GM19025 (cell line): ENCODE measurements at regions not wholly inside any gene's neighbourhood (a gene's known extent, or its start where the extent isn't known, plus 50 kb on each side); places are given as distances from the start of the nearest gene placed in this dataset.

Experiments used
- ATAC-seq: cut with Tn5 transposase; IDR thresholded peaks from one replicate; pipeline ENCODE4 v1.9.1; 2021; ENCODE audit warnings: mild to moderate bottlenecking, low read depth, moderate library complexity; ENCODE audit not compliant: unreplicated experiment

DNA sequence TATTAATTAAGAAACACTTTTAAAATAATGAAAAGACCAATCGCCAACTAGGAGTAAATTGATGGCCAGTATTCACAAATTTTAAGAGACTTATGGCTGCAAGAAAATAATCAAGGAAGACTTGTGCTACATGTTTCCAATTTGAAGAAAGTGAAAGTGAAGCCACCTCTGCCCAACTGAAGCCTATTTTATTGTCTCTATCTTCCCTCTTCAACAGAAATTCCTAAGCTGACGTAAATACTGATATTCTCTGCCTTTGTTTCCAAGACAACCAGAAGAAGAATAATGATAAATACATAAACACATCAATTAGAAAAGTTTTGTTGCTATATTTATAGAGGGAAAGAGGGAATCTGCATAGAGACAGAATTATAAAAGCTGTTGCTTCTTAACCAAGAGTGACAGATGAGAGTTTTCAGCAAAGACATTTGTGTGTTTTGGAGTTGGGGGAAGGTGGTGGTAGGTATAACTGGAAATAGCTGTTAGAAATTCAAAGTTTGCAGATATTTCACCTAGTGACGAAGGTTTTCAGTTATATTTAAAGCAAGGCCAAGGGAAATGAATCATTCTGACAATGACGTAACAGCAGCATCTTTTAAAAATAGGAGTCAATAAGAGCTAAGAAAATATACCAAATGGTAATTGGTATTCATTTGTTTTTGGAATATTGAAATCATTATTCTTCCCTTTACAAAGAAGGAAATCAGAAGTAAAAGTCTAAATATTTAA lies 576.6 kb upstream of the SORCS1 start:
- ATAC-seq, result no peak

DNA sequence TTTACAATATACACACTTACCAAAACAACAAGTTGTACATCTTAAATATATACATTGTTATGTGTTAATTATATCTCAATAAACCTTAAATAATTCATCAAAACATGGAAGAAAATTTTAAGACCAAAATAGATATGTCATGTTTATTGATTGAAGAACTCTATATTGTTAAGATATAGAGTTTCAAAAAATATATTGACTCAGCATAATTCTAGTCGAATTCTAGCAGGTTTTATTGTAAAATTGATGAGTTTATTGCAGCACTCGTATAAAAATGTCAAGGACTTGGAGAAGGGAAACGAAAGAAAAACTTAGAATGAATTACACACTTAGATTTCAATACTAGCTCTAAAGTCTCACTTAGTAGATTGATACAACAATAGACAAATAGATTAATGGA lies 575.4 kb upstream of the SORCS1 start:
- no peak for ATAC-seq

DNA sequence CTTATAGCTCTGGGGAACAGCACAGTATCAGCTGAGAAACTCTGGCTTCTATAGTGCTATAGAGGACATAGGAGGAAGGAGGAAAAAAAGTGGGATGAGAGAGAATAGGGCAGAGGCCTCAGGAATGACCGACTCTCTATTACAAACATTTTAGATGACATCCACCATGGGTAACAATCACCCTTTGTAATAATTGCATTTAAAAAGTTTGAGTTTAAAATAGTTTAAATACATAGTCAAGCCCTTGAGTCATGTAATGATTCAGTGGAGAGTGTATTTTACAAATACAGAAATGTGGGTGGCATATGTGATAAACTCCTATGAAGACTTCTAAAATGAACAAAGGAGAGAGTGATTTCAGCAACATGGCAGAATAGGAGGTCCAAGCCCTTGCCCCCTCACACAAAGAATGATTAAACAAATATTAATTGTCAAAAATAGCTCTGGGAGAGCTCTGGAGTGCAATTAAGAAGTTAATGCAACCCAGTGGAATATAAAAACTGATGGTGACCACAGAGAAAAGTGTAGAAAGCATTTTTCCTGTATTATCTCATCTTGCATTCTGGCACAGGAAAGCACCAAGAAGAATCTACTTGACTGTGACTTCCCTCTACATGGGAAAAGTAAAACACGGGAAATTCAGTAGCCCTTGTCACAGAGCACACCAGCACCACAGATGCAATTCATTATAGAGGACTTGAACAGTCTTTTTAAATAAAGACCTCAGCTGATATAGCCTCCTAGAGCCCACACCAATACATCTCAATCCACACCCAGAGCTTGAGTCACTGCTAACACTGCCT lies 569.0 kb upstream of the SORCS1 start:
- no peak for ATAC-seq

DNA sequence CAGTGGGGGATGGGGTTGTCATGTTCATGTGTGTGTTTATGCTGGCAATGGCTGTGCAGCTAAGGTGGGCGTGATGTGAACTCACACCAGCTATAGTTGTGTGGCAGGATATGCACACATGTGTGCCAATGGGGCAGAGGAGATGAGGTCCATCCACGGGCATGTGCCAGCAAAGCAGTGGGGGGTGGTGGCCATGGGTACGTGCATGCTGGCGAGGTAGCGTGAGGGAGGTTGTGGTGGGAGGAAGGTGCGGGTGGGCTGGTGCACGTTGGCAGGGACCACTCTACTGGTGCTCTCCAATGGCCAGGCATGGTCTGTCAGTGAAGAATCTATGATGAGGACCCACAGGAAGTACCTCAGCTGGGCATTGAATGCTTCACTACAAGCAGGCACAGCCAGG lies 567.5 kb upstream of the SORCS1 start:
- ATAC-seq, result no peak

DNA sequence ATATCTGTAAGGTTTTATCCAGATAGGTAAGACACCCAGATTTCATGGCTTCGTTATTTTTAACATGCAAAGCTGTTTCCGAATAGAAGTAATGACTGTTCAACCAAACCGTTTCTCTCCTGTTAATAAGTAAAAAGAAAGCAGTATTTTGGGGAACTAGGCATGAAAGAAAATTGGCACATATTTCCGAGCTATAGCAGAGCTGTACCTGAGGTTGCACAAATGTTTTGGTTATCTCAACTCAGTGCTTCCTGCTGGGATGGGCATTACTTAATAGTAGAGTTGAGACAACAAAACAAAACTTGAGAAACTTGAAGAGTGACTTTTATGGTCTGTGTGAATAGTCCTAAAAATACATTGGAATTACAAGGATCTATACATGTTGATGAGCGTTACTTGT lies 564.3 kb upstream of the SORCS1 start:
- no peak for ATAC-seq

DNA sequence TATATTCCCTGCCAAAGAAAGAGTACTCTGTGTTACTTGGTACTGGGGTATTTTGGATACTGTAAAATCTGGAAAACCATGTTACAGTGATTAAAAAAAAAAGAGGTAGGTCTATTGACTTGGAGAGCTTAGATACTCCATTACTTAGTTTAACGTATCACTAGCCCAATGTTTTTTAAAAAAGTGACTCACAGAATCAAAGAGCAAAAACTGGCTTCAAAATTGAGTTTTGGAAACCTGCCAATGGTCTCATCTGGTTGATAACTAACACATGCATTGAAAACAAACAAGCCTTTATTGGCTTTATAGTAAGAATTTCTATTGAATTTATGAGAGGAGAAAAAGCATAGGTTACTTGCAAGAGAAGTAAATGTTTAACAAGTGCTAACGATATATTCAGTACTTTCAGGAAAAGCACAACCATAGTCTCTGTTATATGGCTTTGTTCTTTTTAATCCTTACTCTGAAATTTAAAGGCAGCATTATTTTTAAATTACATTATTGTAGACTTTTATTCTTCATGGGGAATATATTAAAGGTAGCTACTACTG lies 563.3 kb upstream of the SORCS1 start:
- no peak for ATAC-seq

DNA sequence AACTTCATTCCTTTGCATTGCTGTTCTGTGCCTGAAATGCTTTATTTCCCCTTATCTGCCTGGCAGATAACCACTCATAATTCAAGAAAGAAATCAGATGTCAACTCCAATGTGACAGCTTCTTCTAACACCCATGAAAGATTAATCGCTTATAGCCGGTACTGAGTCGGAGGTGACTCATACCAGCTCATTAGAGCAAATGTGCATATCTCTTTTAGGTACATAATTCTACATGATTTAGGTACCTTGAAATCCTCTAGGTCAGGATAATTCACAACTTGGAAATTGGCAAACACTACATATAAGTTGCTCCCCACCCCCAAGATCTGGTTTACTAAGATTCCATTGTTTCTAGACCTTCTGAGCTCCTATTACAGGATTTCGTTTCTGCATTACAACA lies 554.4 kb upstream of the SORCS1 start:
- no peak for ATAC-seq

DNA sequence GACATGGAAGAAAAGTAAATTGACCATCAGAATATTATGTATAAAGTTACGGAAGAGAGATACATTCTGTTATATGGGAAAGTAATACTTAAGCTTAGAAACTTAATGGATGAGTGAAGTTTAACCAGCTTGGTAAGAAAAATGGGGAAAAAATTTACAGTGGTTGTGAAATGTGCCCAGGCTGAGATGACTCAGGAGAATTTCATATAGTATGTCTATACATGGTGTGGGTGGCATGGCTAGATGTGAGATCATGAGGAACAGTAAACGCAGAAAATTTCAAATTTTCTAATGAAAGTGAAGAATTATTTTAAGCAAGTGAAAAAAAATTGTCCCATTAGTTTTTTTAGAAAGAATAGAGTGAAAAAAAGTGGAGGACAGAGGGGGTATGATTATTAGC lies 552.5 kb upstream of the SORCS1 start:
- ATAC-seq, result no peak

DNA sequence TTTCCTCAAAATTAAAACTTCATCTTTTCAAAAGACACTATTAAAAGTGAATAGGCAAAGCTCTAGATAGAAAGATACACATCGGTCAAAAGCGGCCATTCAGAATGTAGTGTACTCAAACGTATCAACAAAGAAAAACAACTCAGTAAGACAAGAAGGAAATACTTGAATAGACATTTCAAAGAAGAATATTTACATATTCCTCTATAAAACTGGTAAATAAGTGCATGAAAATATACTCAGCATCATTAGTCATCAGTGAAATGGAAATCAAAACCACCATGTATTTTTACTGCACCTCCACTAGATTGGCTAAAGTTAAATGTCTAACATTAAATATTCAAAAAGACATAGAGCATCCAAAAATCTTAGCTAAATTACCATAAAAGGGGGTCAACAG lies 551.1 kb upstream of the SORCS1 start:
- no peak for ATAC-seq

DNA sequence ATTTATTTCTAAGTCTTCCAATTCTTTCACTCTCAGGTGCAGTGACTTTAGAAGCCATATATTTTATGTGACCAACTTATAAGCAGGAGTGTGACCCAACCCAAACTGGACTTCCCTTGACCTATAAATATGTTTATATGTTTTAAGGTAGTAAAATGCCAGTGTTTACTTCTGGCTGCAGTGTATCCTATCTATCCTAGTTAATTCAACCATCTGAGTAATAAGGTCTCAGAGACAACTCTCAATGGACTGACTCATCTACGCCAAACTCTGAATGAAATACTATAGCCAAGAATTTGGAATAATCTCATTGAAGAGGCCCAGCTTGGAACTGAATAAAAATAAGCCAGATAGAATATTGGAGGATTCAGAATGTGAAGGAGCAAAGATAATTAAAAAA lies 544.5 kb upstream of the SORCS1 start:
- no peak for ATAC-seq

DNA sequence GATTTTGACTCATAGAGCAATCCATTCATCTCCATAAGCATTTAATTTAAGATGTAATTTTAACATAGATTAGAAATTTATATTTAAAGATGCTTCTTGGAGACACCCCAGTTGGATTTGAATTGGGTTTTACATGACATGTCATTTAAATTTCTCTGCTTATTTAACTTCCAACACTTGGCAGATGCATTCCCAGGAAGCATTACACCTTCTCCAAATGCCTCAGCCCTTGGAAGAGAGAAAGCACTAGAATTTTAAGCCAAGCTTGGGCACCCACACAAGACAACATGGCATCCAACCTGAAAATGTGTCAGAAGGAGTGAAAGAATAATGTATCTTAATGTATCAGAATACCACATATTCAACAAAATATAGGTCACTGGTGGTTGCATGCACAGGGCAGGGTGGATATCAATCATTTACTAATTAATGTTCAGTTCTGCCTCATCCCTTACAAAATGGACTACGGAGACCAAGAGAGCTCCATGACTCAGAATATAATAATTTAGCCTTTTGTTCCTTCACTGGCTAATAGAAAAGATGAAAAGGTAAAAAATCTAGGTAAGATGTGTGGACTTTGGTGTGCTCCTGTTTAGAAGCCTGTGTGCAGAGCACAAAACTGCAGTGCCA lies 541.7 kb upstream of the SORCS1 start:
- no peak for ATAC-seq

DNA sequence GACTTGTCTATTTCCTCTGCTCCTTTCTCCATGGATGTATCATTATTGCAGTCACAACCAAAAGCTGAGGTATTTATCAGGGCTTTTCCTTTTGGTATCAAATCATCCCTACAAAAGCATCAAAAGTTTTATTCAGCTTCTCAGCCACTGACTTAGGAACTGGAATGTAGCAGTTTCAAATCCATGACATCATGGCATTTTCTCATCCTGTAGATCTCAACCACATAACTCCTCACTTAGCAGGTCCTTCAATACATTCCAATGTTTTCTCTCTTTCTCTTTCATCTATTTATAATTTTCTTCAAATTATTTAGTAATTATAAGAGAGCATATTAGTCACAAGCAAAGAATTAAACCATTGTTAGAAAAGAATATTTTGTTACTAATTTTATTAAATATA lies 537.4 kb upstream of the SORCS1 start:
- ATAC-seq, result no peak

DNA sequence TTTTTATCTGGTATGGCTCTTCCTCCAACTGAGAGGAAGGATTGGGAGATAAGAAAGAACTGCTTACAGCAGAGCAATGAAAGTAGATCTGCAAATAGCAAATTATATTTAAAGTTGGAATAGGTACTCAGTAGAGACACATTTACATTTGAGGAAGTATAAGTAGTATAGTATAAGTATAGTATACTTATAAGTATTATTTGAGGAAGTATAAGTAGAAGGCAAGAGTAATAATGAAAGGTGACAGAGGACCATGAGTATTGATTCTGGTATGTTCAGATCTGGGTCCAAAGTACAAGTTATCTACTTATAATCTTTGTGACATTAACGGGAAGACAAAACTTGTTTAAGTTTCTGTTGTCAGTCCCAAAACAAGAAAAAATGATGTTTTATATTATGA lies 527.6 kb upstream of the SORCS1 start:
- ATAC-seq, result no peak

DNA sequence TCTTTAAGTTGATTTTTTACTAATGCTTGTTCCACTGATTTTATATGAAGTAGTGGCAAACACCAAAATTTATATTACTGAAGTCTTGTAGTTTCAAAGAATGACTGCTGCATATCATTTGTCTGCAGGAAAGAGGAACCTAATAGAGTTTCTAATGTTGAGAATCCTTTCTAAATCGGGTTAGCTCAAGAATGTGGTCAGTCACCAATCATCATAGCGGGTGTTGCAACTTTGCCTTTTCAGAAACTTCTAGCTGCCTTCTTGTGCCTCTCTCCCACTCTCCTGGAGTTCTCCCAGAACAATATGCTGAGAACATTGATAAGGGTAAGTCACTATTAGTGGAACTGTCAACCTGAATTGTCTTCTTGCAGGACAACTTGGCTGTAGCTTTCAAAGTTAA lies 524.8 kb upstream of the SORCS1 start:
- no peak for ATAC-seq

DNA sequence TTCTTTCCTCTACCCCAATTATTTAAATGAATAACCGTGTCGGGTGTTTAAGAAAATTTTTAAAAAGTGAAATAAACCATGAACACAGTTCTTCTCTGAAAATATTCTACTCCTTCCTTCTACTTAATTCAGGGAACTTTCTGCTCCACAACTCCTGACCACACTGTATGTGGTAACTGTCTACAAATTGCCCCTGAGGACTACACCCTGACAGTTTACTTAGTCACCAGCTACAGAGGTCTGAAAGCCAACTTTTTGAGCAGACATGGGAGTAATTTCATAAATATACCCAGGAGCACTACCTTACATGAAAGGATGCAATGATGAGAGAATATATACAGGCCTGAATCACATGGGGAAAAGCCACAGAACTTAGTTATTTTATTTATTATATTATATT lies 523.2 kb upstream of the SORCS1 start:
- ATAC-seq, result no peak

DNA sequence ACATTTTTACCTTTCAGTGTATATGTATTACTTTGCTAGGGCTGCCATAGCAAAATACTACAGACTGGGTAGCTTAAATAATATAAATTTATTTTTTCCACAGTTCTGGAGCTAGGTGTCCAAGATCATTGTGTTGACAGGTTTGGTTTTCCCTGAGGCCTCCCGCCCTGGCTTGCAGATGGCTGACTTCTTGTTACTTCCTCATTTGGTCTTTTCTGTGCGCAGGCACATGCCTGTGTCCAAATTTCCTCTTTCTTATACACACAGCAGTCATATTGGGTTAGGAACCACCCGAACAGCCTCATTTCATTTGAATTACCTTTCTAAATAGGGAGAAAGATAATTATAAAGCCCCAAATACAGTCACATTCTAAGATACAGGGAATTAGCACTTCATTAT lies 521.6 kb upstream of the SORCS1 start:
- ATAC-seq, result no peak

DNA sequence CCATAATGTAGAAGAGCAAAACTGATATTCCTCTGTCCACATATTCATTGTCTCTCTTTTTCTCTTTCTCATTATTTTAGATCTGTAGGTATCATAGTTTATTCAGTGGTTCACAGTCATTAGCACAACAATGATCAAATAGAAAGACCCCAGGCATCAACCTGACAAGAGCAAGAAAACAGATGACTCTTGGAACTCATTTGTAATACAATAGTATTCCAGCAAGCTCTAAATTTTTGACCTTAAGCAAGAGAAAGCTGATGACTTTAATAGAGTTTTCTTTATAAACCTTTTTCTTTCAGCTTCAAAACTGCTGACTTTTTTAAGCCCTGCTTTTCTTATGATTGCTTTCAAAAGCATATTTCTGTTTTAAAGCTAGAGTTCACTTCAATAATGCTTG lies 507.5 kb upstream of the SORCS1 start:
- no peak for ATAC-seq

DNA sequence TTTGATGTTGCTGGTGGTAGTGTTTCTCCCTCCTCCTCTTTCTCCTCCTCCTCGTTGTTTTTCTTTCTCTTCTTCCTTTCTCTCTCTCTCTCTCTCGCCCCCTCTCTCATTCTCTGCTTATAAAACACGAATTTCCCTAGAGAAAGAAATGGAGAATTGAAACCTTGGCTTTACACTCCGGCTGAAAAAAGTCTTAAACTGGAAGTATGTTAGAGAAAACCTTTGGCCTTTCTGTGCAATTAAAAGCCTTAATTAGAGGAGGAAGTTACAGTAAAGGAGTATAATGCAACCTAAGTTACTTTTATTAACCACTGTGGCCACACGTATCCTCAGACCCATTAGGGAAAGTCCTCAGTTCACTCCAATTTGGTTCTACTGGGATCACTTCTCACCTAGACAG lies 501.7 kb upstream of the SORCS1 start:
- ATAC-seq, result no peak

DNA sequence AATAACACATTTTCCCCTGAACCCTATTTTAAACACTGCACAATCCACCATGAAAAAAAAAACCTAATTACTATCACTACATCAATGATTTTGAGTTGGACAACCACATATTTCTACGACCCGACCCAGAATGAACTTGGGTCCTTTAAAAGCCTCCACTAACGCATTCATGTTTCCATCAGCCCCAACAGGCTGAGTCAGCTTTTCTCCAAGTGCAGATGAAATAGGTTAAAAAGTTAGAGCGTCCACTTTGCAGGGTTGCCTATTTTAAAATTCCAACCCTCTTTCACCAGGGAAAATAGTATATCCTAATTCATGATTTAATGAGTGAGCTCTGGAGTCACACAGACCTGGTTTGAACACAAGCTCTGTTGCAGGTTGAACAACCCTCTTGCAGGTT lies 501.0 kb upstream of the SORCS1 start:
- no peak for ATAC-seq

DNA sequence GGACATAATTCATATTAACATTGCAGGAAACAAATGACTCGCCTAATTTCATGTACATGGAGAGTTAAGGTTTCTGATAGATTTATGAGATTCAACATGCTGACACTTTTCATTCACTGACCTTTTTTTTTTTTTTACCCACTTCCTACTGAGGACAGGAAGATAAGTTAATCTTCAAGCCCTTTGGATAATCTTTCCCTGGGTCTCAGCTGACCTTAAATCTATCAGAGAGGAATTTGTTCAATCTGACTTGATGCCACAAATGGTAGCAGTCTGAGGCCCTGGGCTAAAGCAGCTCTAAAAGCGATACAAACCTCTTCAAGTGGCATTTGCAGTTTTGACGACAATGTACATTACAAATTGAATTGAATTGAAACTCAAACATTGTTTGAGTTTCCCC lies 493.3 kb upstream of the SORCS1 start:
- ATAC-seq, result no peak

DNA sequence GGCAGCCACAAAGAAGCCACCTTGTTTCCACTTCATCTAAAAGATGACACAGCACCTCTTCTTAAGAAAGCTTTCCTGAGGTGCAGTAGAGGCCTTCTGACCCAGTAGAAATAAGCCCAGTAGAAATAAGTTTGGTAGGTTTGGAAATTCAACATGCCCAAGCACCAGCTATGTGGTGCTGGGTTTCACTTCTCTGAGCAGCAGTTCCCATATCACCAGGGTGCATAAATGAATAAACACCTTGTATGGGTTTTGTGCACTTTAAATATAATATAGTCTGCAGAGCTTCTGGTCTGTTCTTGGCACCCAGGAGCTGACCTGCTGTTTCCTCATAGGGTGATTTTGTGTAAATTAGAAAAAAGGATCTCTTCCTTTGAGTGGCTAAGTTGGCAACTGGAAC lies 492.4 kb upstream of the SORCS1 start:
- ATAC-seq, result no peak
